HTR-8/SVneo (cell line): ENCODE measurements at regions not wholly inside any gene's neighbourhood (a gene's known extent, or its start where the extent isn't known, plus 50 kb on each side); places are given as distances from the start of the nearest gene placed in this dataset.

Experiments used
- DNase-seq: peaks from one replicate; pipeline ENCODE4 v3.0.0; 2011; ENCODE audit warnings: low spot score, mixed read lengths; ENCODE audit not compliant: insufficient read length
- FAIRE-seq: peaks from 2 replicates; lab custom pipeline; 2011; peaks lifted over from hg19 to GRCh38; lab: Jason Lieb, UNC

- FAIRE-seq (no peak), DNase-seq (no peak)
Observed at GRCh38 chr6:139636391-139636790, 261.9 kb upstream of the CITED2 start.

GRCh38 chr6:139635401-139636130 is 261.1 kb upstream of the CITED2 start:
- FAIRE-seq (no peak), DNase-seq (no peak)

GRCh38 chr6:139632840-139633239 is 258.4 kb upstream of the CITED2 start:
- no peak for DNase-seq
- no peak for FAIRE-seq

GRCh38 chr6:139628270-139628669 is 253.8 kb upstream of the CITED2 start:
- FAIRE-seq (no peak), DNase-seq (no peak)

- no peak for DNase-seq
- FAIRE-seq, result no peak
Observed at GRCh38 chr6:139627091-139627490, 252.6 kb upstream of the CITED2 start.

- no peak for FAIRE-seq
- no peak for DNase-seq
Observed at GRCh38 chr6:139625998-139626975, 251.8 kb upstream of the CITED2 start.

- DNase-seq (no peak), FAIRE-seq (no peak)
Observed at GRCh38 chr6:139625081-139625939, 250.9 kb upstream of the CITED2 start.

GRCh38 chr6:139623372-139623771 is 248.9 kb upstream of the CITED2 start:
- FAIRE-seq, result no peak
- DNase-seq, result no peak

GRCh38 chr6:139613496-139613895 is 239.0 kb upstream of the CITED2 start:
- FAIRE-seq, result no peak
- no peak for DNase-seq

- no peak for FAIRE-seq
- DNase-seq, result no peak
Observed at GRCh38 chr6:139612135-139612465, 237.7 kb upstream of the CITED2 start.

- no peak for FAIRE-seq
- DNase-seq, result no peak
Observed at GRCh38 chr6:139611327-139612134, 237.1 kb upstream of the CITED2 start.

GRCh38 chr6:139608466-139609261 is 234.2 kb upstream of the CITED2 start:
- DNase-seq (no peak), FAIRE-seq (no peak)

GRCh38 chr6:139605350-139605749 is 230.9 kb upstream of the CITED2 start:
- FAIRE-seq (no peak), DNase-seq (no peak)

- DNase-seq (no peak), FAIRE-seq (no peak)
Observed at GRCh38 chr6:139603581-139603980, 229.1 kb upstream of the CITED2 start.

GRCh38 chr6:139602577-139602976 is 228.1 kb upstream of the CITED2 start:
- FAIRE-seq (no peak), DNase-seq (no peak)

- DNase-seq (no peak), FAIRE-seq (no peak)
Observed at GRCh38 chr6:139600919-139601475, 226.5 kb upstream of the CITED2 start.

GRCh38 chr6:139600343-139600742 is 225.9 kb upstream of the CITED2 start:
- DNase-seq, result no peak
- no peak for FAIRE-seq
